Kidney capillary endothelial cell (primary cell): ENCODE measurements at regions not wholly inside any gene's neighbourhood (a gene's known extent, or its start where the extent isn't known, plus 50 kb on each side); places are given as distances from the start of the nearest gene placed in this dataset.
"Not testable (repeated sequence)": the region's sequence is repeated elsewhere in the genome, so short reads cannot be mapped to it uniquely, and the experiment has no call there.

Source experiments
- DNase-seq: peaks from one replicate; pipeline ENCODE4 v3.0.0-alpha.2; 2018; ENCODE audit warnings: low spot score

- no peak for DNase-seq
These were observed 97.7 kb upstream of the PPP1R26 start for GRCh38 chr9:135381762-135382310.

- no peak for DNase-seq
These were observed 95.4 kb upstream of the PPP1R26 start for GRCh38 chr9:135384226-135384625.

GRCh38 chr9:135384815-135385405 is 94.7 kb upstream of the PPP1R26 start:
- not testable (repeated sequence) for DNase-seq

- DNase-seq = no peak
These were observed 93.8 kb upstream of the PPP1R26 start for GRCh38 chr9:135385793-135386192.

GRCh38 chr9:135387976-135388375 is 91.6 kb upstream of the PPP1R26 start:
- DNase-seq = no peak

- no peak for DNase-seq
These were observed 91.1 kb upstream of the PPP1R26 start for GRCh38 chr9:135388530-135388929.

- no peak for DNase-seq
These were observed 87.8 kb upstream of the PPP1R26 start for GRCh38 chr9:135391759-135392158.

- DNase-seq = no peak
These were observed 87.1 kb upstream of the PPP1R26 start for GRCh38 chr9:135392511-135392910.

GRCh38 chr9:135394131-135394530 is 85.5 kb upstream of the PPP1R26 start:
- DNase-seq = no peak

- DNase-seq = no peak
These were observed 84.6 kb upstream of the PPP1R26 start for GRCh38 chr9:135394699-135395645.

- DNase-seq = no peak
These were observed 82.4 kb upstream of the PPP1R26 start for GRCh38 chr9:135397142-135397541.

- no peak for DNase-seq
These were observed 80.5 kb upstream of the PPP1R26 start for GRCh38 chr9:135399000-135399649.

- DNase-seq = no peak
These were observed 79.1 kb upstream of the PPP1R26 start for GRCh38 chr9:135400496-135400895.

GRCh38 chr9:135401218-135401617 is 78.4 kb upstream of the PPP1R26 start:
- DNase-seq = no peak

GRCh38 chr9:135402048-135402738 is 77.4 kb upstream of the PPP1R26 start:
- no peak for DNase-seq

- no peak for DNase-seq
These were observed 76.6 kb upstream of the PPP1R26 start for GRCh38 chr9:135402739-135403695.

- no peak for DNase-seq
These were observed 75.7 kb upstream of the PPP1R26 start for GRCh38 chr9:135403733-135404450.

GRCh38 chr9:135404451-135405144 is 75.0 kb upstream of the PPP1R26 start:
- DNase-seq = no peak

GRCh38 chr9:135405145-135405464 is 74.5 kb upstream of the PPP1R26 start:
- DNase-seq = not testable (repeated sequence)
